Tibial artery (tissue), 4 donors: ENCODE measurements at regions not wholly inside any gene's neighbourhood (a gene's known extent, or its start where the extent isn't known, plus 50 kb on each side); places are given as distances from the start of the nearest gene placed in this dataset.

Experiments used
- DNase-seq, 2 donors: peaks; one replicate each; pipeline ENCODE4 v3.0.0-alpha.2; 2019
- H3K27ac ChIP-seq, 2 donors: fragments of 200-600 bp; sonication (generic) in 1 of 2; 1 replicate in 1 of 2; 2 replicates in 1 of 2; pipeline ENCODE4 v1.5.1; 2018 to 2019; ENCODE audit warnings: mild to moderate bottlenecking in 1 of 2
- H3K27me3 ChIP-seq, 2 donors: fragments of 200-600 bp; sonication (generic) in 1 of 2; one replicate each; pipeline versions ENCODE4 v1.5.1 to v1.6.0; 2016 to 2019
- H3K36me3 ChIP-seq, 3 donors: fragments of 200-600 bp; sonication (generic) in 2 of 3; one replicate each; pipeline ENCODE4 v1.5.1; 2016 to 2019; ENCODE audit warnings: mild to moderate bottlenecking in 2 of 3
- H3K4me1 ChIP-seq, 4 donors: fragments of 200-600 bp; sonication (generic) in 2 of 4; 1 replicate in 3 of 4; 2 replicates in 1 of 4; pipeline ENCODE4 v1.5.1; 2016 to 2019
- H3K4me3 ChIP-seq, 2 donors: fragments of 200-600 bp; sonication (generic) in 1 of 2; 1 replicate in 1 of 2; 2 replicates in 1 of 2; pipeline ENCODE4 v1.5.1; 2018 to 2019; ENCODE audit warnings: mild to moderate bottlenecking in 2 of 2
- H3K9me3 ChIP-seq, 3 donors: fragments of 200-600 bp; sonication (generic) in 1 of 3; one replicate each; pipeline ENCODE4 v1.5.1; 2016 to 2019
- CTCF ChIP-seq, 2 experiments: fragments of 200-600 bp in 1 of 2; fragments of 450-650 bp in 1 of 2; IDR thresholded peaks; one replicate each; pipeline ENCODE4 v1.5.1; 2017 to 2019; ENCODE audit warnings: antibody characterized with exemption in 2 of 2, mild to moderate bottlenecking in 1 of 2, moderate library complexity in 1 of 2
- intact Hi-C: fragments of 100-400 bp; cut with DNase I; formaldehyde crosslinking; loops from one replicate; pipeline ENCODE4 v1.15.0; 2023; ENCODE audit warnings: low total_unique reads

DNA sequence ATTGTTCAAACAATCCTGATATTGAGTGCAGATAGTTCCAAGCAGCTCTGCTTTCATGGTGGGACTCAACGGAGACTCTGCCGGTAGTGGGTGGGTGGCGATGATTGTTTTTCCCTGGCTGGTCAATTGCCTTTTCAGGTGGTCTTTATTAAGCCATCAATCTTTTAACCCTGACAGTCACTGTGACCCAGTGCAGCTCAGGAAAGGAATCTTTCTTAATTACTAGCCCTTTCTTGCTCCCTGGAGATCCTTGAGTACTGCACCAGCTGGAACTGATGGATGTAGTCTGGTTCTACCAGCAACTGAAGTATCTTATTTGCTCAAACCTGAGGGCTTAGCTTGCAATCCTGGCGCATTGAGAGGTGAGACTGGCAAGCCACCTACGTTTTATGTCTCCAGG is 196.4 kb downstream of the PLPP3 start:
- no peak for DNase-seq
- TF ChIP-seq CTCF (IDR thresholded peaks at IDR 0.05): no peak
- Histone ChIP-seq H3K4me3 (no peak overlapping the region), H3K4me1 (no peaks in the 10 kb centered on the region), H3K36me3 (no peaks in the 10 kb centered on the region), H3K9me3 (no peaks in the 10 kb centered on the region), H3K27me3 (no peaks in the 10 kb centered on the region), H3K27ac (no peak overlapping the region)
- intact Hi-C loops: no loop called here

- no peak for TF ChIP-seq CTCF (IDR thresholded peaks at IDR 0.05)
Measured at GRCh38 chr1:56380531-56380930, 198.8 kb downstream of the PLPP3 start.

GRCh38 chr1:56378341-56379070 is 200.9 kb downstream of the PLPP3 start:
- H3K4me1 ChIP-seq: peaks cover 0 to 40% (median 28%) of the 10 kb centered on the region in 4 donors
- DNase-seq: no peak
- H3K4me3 ChIP-seq: no peak overlapping the region
- H3K27ac ChIP-seq: no peak overlapping the region
- H3K27me3 ChIP-seq: no peaks in the 10 kb centered on the region
- no peak for TF ChIP-seq CTCF (IDR thresholded peaks at IDR 0.05)
- H3K36me3 ChIP-seq: no peaks in the 10 kb centered on the region
- no peaks in the 10 kb centered on the region for H3K9me3 ChIP-seq
- intact Hi-C loops: no loop called here

More at GRCh38 chr1:56380531-56380930, 198.8 kb downstream of the PLPP3 start:
- Histone ChIP-seq H3K9me3 (no peaks in the 10 kb centered on the region), H3K27me3 (no peaks in the 10 kb centered on the region), H3K36me3 (no peaks in the 10 kb centered on the region), H3K27ac (no peak overlapping the region), H3K4me1 (peaks cover 0 to 21% (median 9%) of the 10 kb centered on the region in 4 donors), H3K4me3 (no peak overlapping the region)
- intact Hi-C loops: no loop called here
- DNase-seq: no peak

- intact Hi-C loops: no loop called here
- Histone ChIP-seq H3K27ac (peak overlapping the region in 1 of 2 donors; percentile 56), H3K9me3 (no peaks in the 10 kb centered on the region), H3K36me3 (no peaks in the 10 kb centered on the region), H3K4me1 (peaks cover 0 to 42% (median 28%) of the 10 kb centered on the region in 4 donors), H3K27me3 (no peaks in the 10 kb centered on the region), H3K4me3 (no peak overlapping the region)
- TF ChIP-seq CTCF (IDR thresholded peaks at IDR 0.05): no peak
- no peak for DNase-seq
Measured at GRCh38 chr1:56377431-56377830, 201.9 kb downstream of the PLPP3 start.

DNA sequence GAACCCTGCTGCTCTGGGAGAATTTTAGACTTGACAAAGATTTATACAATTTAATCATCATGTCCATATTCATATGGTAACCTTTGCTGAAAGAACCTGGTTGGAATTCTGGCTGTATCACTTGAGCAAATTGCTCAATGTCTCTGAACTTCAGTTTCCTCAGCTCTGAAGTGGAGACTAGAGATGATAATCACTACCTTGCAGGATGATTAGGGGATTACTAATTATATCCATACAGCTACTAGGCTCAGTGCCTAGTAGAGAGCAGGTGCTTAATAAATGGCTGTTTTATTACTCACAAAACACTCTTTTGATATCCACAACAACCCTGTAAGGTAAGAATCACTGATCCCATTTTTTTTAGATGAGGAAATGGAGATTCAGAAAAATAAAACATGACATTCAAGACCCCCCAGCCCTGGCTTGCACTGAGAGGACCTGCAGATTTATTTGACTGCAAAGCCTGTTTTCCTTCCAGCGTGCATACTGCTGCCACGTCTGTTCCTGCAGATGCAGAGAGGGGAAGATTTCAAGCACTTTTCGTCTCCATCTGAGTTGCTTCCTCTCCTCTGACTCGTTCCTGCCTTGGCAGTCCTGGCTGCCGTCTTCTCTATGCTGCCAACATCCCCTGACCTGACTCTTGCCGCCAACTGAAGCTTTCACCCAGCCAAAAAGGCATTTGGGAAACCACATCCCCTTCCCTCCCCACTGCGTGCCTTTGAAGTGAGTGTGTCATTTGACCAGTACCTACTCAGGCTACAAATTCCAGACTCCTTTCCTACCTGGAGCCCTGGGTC is 203.0 kb downstream of the PLPP3 start:
- no peak for TF ChIP-seq CTCF (IDR thresholded peaks at IDR 0.05)
- H3K9me3 ChIP-seq: no peaks in the 10 kb centered on the region
- no peaks in the 10 kb centered on the region for H3K36me3 ChIP-seq
- DNase-seq: peak; percentile 69 to 89
- H3K27ac ChIP-seq: peak overlapping the region; percentile 51 to 56
- intact Hi-C loops: no loop called here
- H3K4me1 ChIP-seq: peaks cover 0 to 42% (median 28%) of the 10 kb centered on the region in 4 donors
- no peaks in the 10 kb centered on the region for H3K27me3 ChIP-seq
- no peak overlapping the region for H3K4me3 ChIP-seq
